Fibroblast of mammary gland (primary cell): ENCODE measurements at regions not wholly inside any gene's neighbourhood (a gene's known extent, or its start where the extent isn't known, plus 50 kb on each side); places are given as distances from the start of the nearest gene placed in this dataset.
"Not testable (repeated sequence)": the region's sequence is repeated elsewhere in the genome, so short reads cannot be mapped to it uniquely, and the experiment has no call there.

ENCODE experiments used
- DNase-seq: peaks from one replicate; pipeline ENCODE4 v3.0.0-alpha.2; 2010; ENCODE audit warnings: low read depth
- H3K4me3 ChIP-seq: 2 replicates; pipeline ENCODE4 v1.5.1; 2011; ENCODE audit warnings: low read depth, mild to moderate bottlenecking, low read length, moderate library complexity; ENCODE audit not compliant: control insufficient read depth
- CTCF ChIP-seq: conservative IDR thresholded peaks from 2 replicates; pipeline ENCODE4 v1.5.1; 2011; ENCODE audit warnings: low read depth, low read length, inconsistent platforms; ENCODE audit not compliant: control insufficient read depth, insufficient read depth

- DNase-seq: no peak
- H3K4me3 ChIP-seq: no peak overlapping the region
- no peak for TF ChIP-seq CTCF
These were observed 51.2 kb upstream of the RDX start for GRCh38 chr11:110347660-110348059.

- no peak for DNase-seq
- no peak overlapping the region for H3K4me3 ChIP-seq
- TF ChIP-seq CTCF: no peak
These were observed 53.0 kb upstream of the RDX start for GRCh38 chr11:110349138-110349996.

- not testable (repeated sequence) for DNase-seq, H3K4me3 ChIP-seq
These were observed 53.6 kb upstream of the RDX start for GRCh38 chr11:110349997-110350383.

GRCh38 chr11:110355011-110355744 is 58.8 kb upstream of the RDX start:
- H3K4me3 ChIP-seq: no peak overlapping the region
- DNase-seq: no peak
- TF ChIP-seq CTCF: no peak

GRCh38 chr11:110356762-110357671 is 60.6 kb upstream of the RDX start:
- TF ChIP-seq CTCF: no peak
- DNase-seq: peak; percentile 46
- no peak overlapping the region for H3K4me3 ChIP-seq

GRCh38 chr11:110358336-110358735 is 61.9 kb upstream of the RDX start:
- no peak for TF ChIP-seq CTCF
- DNase-seq: no peak
- H3K4me3 ChIP-seq: no peak overlapping the region

- not testable (repeated sequence) for DNase-seq, H3K4me3 ChIP-seq
These were observed 64.5 kb upstream of the RDX start for GRCh38 chr11:110360781-110361408.
